Uterus (tissue), 2 donors: ENCODE measurements at regions not wholly inside any gene's neighbourhood (a gene's known extent, or its start where the extent isn't known, plus 50 kb on each side); places are given as distances from the start of the nearest gene placed in this dataset.

ENCODE experiments used
- POLR2A ChIP-seq, 2 donors: fragments of 450-650 bp; IDR thresholded peaks; one replicate each; pipeline ENCODE4 v1.6.1; 2016; ENCODE audit warnings: antibody characterized with exemption in 2 of 2, mild to moderate bottlenecking in 1 of 2, moderate library complexity in 1 of 2
- TF ChIP-seq, protein P1 (sequence below), 4 experiments: fragments of 200-600 bp in 2 of 4; fragments of 450-650 bp in 2 of 4; sonication (generic) in 2 of 4; IDR thresholded peaks; one replicate each; pipeline ENCODE4 v1.5.1; 2016 to 2019; ENCODE audit warnings: antibody characterized with exemption in 4 of 4, mild to moderate bottlenecking in 2 of 4, moderate library complexity in 1 of 4

GRCh38 chr14:87809261-87809660 lies 183.7 kb downstream of the GALC start:
- no peak for TF ChIP-seq POLR2A (IDR thresholded peaks at IDR 0.05)
- TF ChIP-seq, protein P1, sequence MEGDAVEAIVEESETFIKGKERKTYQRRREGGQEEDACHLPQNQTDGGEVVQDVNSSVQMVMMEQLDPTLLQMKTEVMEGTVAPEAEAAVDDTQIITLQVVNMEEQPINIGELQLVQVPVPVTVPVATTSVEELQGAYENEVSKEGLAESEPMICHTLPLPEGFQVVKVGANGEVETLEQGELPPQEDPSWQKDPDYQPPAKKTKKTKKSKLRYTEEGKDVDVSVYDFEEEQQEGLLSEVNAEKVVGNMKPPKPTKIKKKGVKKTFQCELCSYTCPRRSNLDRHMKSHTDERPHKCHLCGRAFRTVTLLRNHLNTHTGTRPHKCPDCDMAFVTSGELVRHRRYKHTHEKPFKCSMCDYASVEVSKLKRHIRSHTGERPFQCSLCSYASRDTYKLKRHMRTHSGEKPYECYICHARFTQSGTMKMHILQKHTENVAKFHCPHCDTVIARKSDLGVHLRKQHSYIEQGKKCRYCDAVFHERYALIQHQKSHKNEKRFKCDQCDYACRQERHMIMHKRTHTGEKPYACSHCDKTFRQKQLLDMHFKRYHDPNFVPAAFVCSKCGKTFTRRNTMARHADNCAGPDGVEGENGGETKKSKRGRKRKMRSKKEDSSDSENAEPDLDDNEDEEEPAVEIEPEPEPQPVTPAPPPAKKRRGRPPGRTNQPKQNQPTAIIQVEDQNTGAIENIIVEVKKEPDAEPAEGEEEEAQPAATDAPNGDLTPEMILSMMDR (IDR thresholded peaks at IDR 0.05) = no peak
